NCI-H1417 (cell line): ENCODE measurements at regions not wholly inside any gene's neighbourhood (a gene's known extent, or its start where the extent isn't known, plus 50 kb on each side); places are given as distances from the start of the nearest gene placed in this dataset.
"Not testable (repeated sequence)": the region's sequence is repeated elsewhere in the genome, so short reads cannot be mapped to it uniquely, and the experiment has no call there.

Experiments used
- DNase-seq, 3 experiments: peaks; one replicate each; lab custom pipeline; 2025; lab: John Stamatoyannopoulos, UW

GRCh38 chr5:86407711-86408110 is 210.0 kb upstream of the COX7C start:
- no peak for DNase-seq

- no peak for DNase-seq
These were observed 206.1 kb upstream of the COX7C start for GRCh38 chr5:86411596-86411995.

GRCh38 chr5:86427158-86427557 is 190.6 kb upstream of the COX7C start:
- peak in 1 of 3 experiments; percentile 1 for DNase-seq

- DNase-seq: no peak
These were observed 178.1 kb upstream of the COX7C start for GRCh38 chr5:86439593-86440110.

- DNase-seq: no peak
These were observed 175.6 kb upstream of the COX7C start for GRCh38 chr5:86442036-86442745.

- no peak for DNase-seq
These were observed 170.4 kb upstream of the COX7C start for GRCh38 chr5:86447362-86447761.

GRCh38 chr5:86452251-86452650 is 165.5 kb upstream of the COX7C start:
- DNase-seq: no peak

GRCh38 chr5:86460519-86460918 is 157.2 kb upstream of the COX7C start:
- DNase-seq: no peak

- no peak for DNase-seq
These were observed 156.4 kb upstream of the COX7C start for GRCh38 chr5:86461169-86461956.

- no peak for DNase-seq
These were observed 154.4 kb upstream of the COX7C start for GRCh38 chr5:86463339-86463738.

- DNase-seq: no peak
These were observed 152.5 kb upstream of the COX7C start for GRCh38 chr5:86465052-86465838.

- not testable (repeated sequence) for DNase-seq
These were observed 151.0 kb upstream of the COX7C start for GRCh38 chr5:86466721-86467120.

- DNase-seq: no peak
These were observed 135.7 kb upstream of the COX7C start for GRCh38 chr5:86482008-86482407.

- DNase-seq: no peak
These were observed 124.0 kb upstream of the COX7C start for GRCh38 chr5:86493777-86494176.

GRCh38 chr5:86500947-86501346 is 116.8 kb upstream of the COX7C start:
- DNase-seq: peak in 1 of 3 experiments; percentile 15

GRCh38 chr5:86507574-86507973 is 110.2 kb upstream of the COX7C start:
- DNase-seq: no peak

GRCh38 chr5:86510330-86510915 is 107.3 kb upstream of the COX7C start:
- DNase-seq: peak in 1 of 3 experiments; percentile 48

GRCh38 chr5:86523718-86524117 is 94.0 kb upstream of the COX7C start:
- no peak for DNase-seq

- DNase-seq: no peak
These were observed 92.1 kb upstream of the COX7C start for GRCh38 chr5:86525622-86526021.

- no peak for DNase-seq
These were observed 90.9 kb upstream of the COX7C start for GRCh38 chr5:86526811-86527348.

GRCh38 chr5:86532429-86532828 is 85.3 kb upstream of the COX7C start:
- no peak for DNase-seq

GRCh38 chr5:86536396-86536795 is 81.3 kb upstream of the COX7C start:
- DNase-seq: no peak
